HepG2 (cell line): ENCODE measurements at regions not wholly inside any gene's neighbourhood (a gene's known extent, or its start where the extent isn't known, plus 50 kb on each side); places are given as distances from the start of the nearest gene placed in this dataset.

Experiments used
- ATAC-seq: fragments of 200-7000 bp; cut with Tn5 transposase; 3 replicates; pipeline ENCODE4 v1.9.1; 2020; ENCODE audit warnings: mild to moderate bottlenecking, moderate library complexity
- BruUV-seq: library from RNA; stranded (reverse); fragments of 400-500 nt; replicated peaks from 2 replicates; lab custom pipeline; 2021; lab: Mats Ljungman, UMichigan
- CTCF ChIA-PET: fragments of 300-600 bp; formaldehyde crosslinking; extraction: SDS; loops from one replicate; lab custom pipeline; 2021; ENCODE audit warnings: low total read pairs, inconsistent platforms, low intra/inter-chr PET ratio; lab: Yijun Ruan, JAX
- POLR2A ChIA-PET: fragments of 350-600 bp; sonication (Branson Sonifier 250); formaldehyde crosslinking; loops from one replicate; lab custom pipeline; 2020; ENCODE audit warnings: antibody characterized with exemption, inconsistent platforms; lab: Yijun Ruan, JAX
- DNase-seq: peaks from one replicate; pipeline ENCODE4 v3.0.0-alpha.2; 2015; ENCODE audit warnings: low spot score
- FAIRE-seq: peaks from 3 replicates; lab custom pipeline; 2011; peaks lifted over from hg19 to GRCh38; lab: Jason Lieb, UNC
- H2AFZ ChIP-seq: one replicate; pipeline ENCODE4 v1.6.1; 2011; ENCODE audit warnings: low read length, inconsistent platforms
- H3K27ac ChIP-seq: fragments of 300-600 bp; 3 replicates; pipeline ENCODE4 v1.8.0; 2011; ENCODE audit warnings: mixed run types, mild to moderate bottlenecking, mixed read lengths, low read length, inconsistent platforms; ENCODE audit not compliant: insufficient read depth; ENCODE audit errors: extremely low read length
- H3K27me3 ChIP-seq, 2 experiments: fragments of 200-600 bp in 1 of 2; 2 replicates in 1 of 2; 3 replicates in 1 of 2; pipeline versions ENCODE4 v1.6.0 to v1.8.0; 2011; ENCODE audit warnings: low read length in 2 of 2, mild to moderate bottlenecking in 2 of 2, moderate library complexity in 2 of 2, inconsistent platforms in 1 of 2; ENCODE audit not compliant: insufficient read depth in 2 of 2, control insufficient read depth in 1 of 2
- H3K36me3 ChIP-seq, 2 experiments: fragments of 200-600 bp in 1 of 2; replicated peaks in 1 of 2; 2 replicates in 1 of 2; 3 replicates in 1 of 2; pipeline versions ENCODE4 v1.5.1 to v1.8.0; 2011; ENCODE audit warnings: low read length in 2 of 2, inconsistent platforms in 1 of 2; ENCODE audit not compliant: insufficient read depth in 2 of 2, control insufficient read depth in 1 of 2
- H3K4me1 ChIP-seq: 2 replicates; pipeline ENCODE4 v1.5.1; 2012; ENCODE audit warnings: low read length, inconsistent platforms; ENCODE audit not compliant: insufficient read depth
- H3K4me2 ChIP-seq: 2 replicates; pipeline ENCODE4 v1.6.0; 2011; ENCODE audit warnings: low read depth, low read length, inconsistent platforms
- H3K4me3 ChIP-seq, 3 experiments: fragments of 200-600 bp in 1 of 3; sonication (generic), shearing (Covaris generic) in 1 of 3; replicated peaks in 1 of 3; 2 replicates each; pipeline ENCODE4 v1.5.1; 2011 to 2016; ENCODE audit warnings: low read length in 3 of 3, inconsistent platforms in 2 of 3, low read depth in 2 of 3, mild to moderate bottlenecking in 2 of 3, control low read depth in 1 of 3, mixed read lengths in 1 of 3; ENCODE audit not compliant: insufficient read depth in 1 of 3
- H3K79me2 ChIP-seq: one replicate; pipeline ENCODE4 v1.6.1; 2011; ENCODE audit warnings: low read length, inconsistent platforms; ENCODE audit not compliant: insufficient read depth
- H3K9ac ChIP-seq: 2 replicates; pipeline ENCODE4 v1.6.0; 2011; ENCODE audit warnings: mild to moderate bottlenecking, low read depth, low read length, inconsistent platforms; ENCODE audit not compliant: insufficient read depth
- H3K9me3 ChIP-seq: 2 replicates; pipeline ENCODE4 v1.5.1; 2012; ENCODE audit warnings: mild to moderate bottlenecking, low read length
- H4K20me1 ChIP-seq: 2 replicates; pipeline ENCODE4 v1.6.0; 2011; ENCODE audit warnings: inconsistent platforms, mild to moderate bottlenecking, low read length, moderate library complexity; ENCODE audit not compliant: insufficient read depth
- KDM5B ChIP-seq: sonication (generic); formaldehyde crosslinking; IDR thresholded peaks from 2 replicates; pipeline ENCODE4 v1.4.0; 2020; ENCODE audit warnings: missing genetic modification reagents, mild to moderate bottlenecking, borderline replicate concordance
- NFYB ChIP-seq: sonication (generic); formaldehyde crosslinking; IDR thresholded peaks from 2 replicates; pipeline ENCODE4 v1.4.0; 2020; ENCODE audit warnings: missing genetic modification reagents
- NPAS2 ChIP-seq: sonication (generic); formaldehyde crosslinking; IDR thresholded peaks from 2 replicates; pipeline ENCODE4 v1.8.0; 2022; ENCODE audit warnings: mild to moderate bottlenecking, missing genetic modification reagents, borderline replicate concordance
- PBX2 ChIP-seq: IDR thresholded peaks from 2 replicates; pipeline ENCODE4 v1.6.1; 2016; ENCODE audit warnings: control low read depth
- RAD51 ChIP-seq: fragments of 450-650 bp; IDR thresholded peaks from 2 replicates; pipeline ENCODE4 v1.6.1; 2016; ENCODE audit warnings: borderline replicate concordance
- RFX1 ChIP-seq: fragments of 450-650 bp; IDR thresholded peaks from 2 replicates; pipeline ENCODE4 v1.6.1; 2017
- SMARCE1 ChIP-seq: fragments of 450-650 bp; IDR thresholded peaks from 2 replicates; pipeline ENCODE4 v1.6.1; 2017; ENCODE audit warnings: borderline replicate concordance
- ZMAT3 ChIP-seq: sonication (generic); formaldehyde crosslinking; conservative IDR thresholded peaks from 2 replicates; pipeline ENCODE4 v1.7.0; 2021; ENCODE audit warnings: missing genetic modification reagents
- ZNF224 ChIP-seq: sonication (generic); formaldehyde crosslinking; IDR thresholded peaks from 2 replicates; pipeline ENCODE4 v1.5.0; 2020; ENCODE audit warnings: mild to moderate bottlenecking, missing genetic modification reagents
- ZNF430 ChIP-seq: sonication (generic); formaldehyde crosslinking; IDR thresholded peaks from 2 replicates; pipeline ENCODE4 v1.9.0; 2021; ENCODE audit warnings: mild to moderate bottlenecking, missing genetic modification reagents
- ZNF713 ChIP-seq: sonication (generic); formaldehyde crosslinking; IDR thresholded peaks from 2 replicates; pipeline ENCODE4 v1.4.0; 2020; ENCODE audit warnings: mild to moderate bottlenecking, missing genetic modification reagents
- ZNF781 ChIP-seq: sonication (generic); formaldehyde crosslinking; IDR thresholded peaks from 2 replicates; pipeline ENCODE4 v1.5.1; 2020; ENCODE audit warnings: borderline replicate concordance, mild to moderate bottlenecking, missing genetic modification reagents; ENCODE audit errors: not compliant biosample characterization
- WGBS: methylation state at CpG from one replicate; pipeline ENCODE4 v1.1.6; 2017; ENCODE audit warnings: low lambda C conversion rate; 5-methylcytosine and 5-hydroxymethylcytosine counted together
- in situ Hi-C: cut with HindIII; loops from 2 replicates; pipeline ENCODE4 v1.10.0; 2017; ENCODE audit warnings: low pct_unique_long_range_greater_than_20kb; ENCODE audit not compliant: extremely low pct_ligation_motif_present
- intact Hi-C: fragments of 100-400 bp; cut with micrococcal nuclease; formaldehyde crosslinking; loops from one replicate; pipeline ENCODE4 v1.10.0; 2022; ENCODE audit not compliant: unreplicated experiment
- TF ChIP-seq, protein P1 (sequence below): fragments of 450-650 bp; IDR thresholded peaks from 2 replicates; pipeline ENCODE4 v1.6.1; 2016
- TF ChIP-seq, protein P2 (sequence below): sonication (generic); formaldehyde crosslinking; IDR thresholded peaks from 2 replicates; pipeline ENCODE4 v1.4.0; 2020; ENCODE audit warnings: missing genetic modification reagents

DNA sequence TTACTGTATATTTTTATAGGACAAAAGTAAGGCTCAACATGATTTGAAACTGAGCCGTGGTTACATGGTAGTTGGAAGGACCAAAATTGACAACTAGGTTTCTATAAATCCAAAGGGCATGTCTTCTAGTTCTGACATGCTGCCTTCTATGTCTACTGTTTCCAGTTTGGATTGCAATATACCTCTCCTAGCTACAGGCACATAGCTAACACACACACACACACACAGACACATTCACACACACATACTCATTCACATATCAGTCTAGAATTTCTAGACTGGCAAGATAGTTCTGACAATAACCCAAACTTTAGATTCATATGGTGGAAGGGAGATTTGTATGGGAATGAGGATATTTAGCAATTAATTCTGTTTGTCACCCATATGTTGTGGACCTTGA, 544.8 kb upstream of the CAMK1G start:
- Histone ChIP-seq H3K4me2 (no peak overlapping the region), H2AFZ (no peak overlapping the region), H3K9ac (no peak overlapping the region), H3K27me3 (no peaks in the 10 kb centered on the region), H3K4me1 (no peaks in the 10 kb centered on the region), H3K36me3 (no peaks in the 10 kb centered on the region), H3K27ac (no peak overlapping the region), H4K20me1 (no peaks in the 10 kb centered on the region), H3K4me3 (no peak overlapping the region), H3K9me3 (peaks cover 10% of the 10 kb centered on the region; the same call in 1 of the 2 replicates), H3K79me2 (no peaks in the 10 kb centered on the region)
- in situ Hi-C loops (no loop called here), intact Hi-C loops (no loop called here)
- no peak for ATAC-seq
- FAIRE-seq, result no peak
- 6% methylated on average over 1 of the region's 1 CpG for WGBS
- no TSS peak for BruUV-seq
- no peak for DNase-seq
- POLR2A ChIA-PET, result no interaction called here
- CTCF ChIA-PET, result no interaction called here
- TF ChIP-seq ZNF713, result no peak
- TF ChIP-seq ZNF781 (CRISPR knock-in tag), result no peak
- no peak for TF ChIP-seq ZMAT3 (CRISPR knock-in tag)
- TF ChIP-seq, protein P1, sequence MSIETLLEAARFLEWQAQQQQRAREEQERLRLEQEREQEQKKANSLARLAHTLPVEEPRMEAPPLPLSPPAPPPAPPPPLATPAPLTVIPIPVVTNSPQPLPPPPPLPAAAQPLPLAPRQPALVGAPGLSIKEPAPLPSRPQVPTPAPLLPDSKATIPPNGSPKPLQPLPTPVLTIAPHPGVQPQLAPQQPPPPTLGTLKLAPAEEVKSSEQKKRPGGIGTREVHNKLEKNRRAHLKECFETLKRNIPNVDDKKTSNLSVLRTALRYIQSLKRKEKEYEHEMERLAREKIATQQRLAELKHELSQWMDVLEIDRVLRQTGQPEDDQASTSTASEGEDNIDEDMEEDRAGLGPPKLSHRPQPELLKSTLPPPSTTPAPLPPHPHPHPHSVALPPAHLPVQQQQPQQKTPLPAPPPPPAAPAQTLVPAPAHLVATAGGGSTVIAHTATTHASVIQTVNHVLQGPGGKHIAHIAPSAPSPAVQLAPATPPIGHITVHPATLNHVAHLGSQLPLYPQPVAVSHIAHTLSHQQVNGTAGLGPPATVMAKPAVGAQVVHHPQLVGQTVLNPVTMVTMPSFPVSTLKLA, result no peak
- no peak for TF ChIP-seq ZNF224 (CRISPR knock-in tag)
- TF ChIP-seq NPAS2, result no peak
- no peak for TF ChIP-seq PBX2 (CRISPR knock-in tag)
- TF ChIP-seq NFYB (CRISPR knock-in tag), result no peak
- TF ChIP-seq KDM5B (CRISPR knock-in tag), result no peak
- TF ChIP-seq SMARCE1, result no peak
- TF ChIP-seq, protein P2, sequence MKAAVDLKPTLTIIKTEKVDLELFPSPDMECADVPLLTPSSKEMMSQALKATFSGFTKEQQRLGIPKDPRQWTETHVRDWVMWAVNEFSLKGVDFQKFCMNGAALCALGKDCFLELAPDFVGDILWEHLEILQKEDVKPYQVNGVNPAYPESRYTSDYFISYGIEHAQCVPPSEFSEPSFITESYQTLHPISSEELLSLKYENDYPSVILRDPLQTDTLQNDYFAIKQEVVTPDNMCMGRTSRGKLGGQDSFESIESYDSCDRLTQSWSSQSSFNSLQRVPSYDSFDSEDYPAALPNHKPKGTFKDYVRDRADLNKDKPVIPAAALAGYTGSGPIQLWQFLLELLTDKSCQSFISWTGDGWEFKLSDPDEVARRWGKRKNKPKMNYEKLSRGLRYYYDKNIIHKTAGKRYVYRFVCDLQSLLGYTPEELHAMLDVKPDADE, result no peak
- TF ChIP-seq ZNF430 (CRISPR knock-in tag), result no peak
- TF ChIP-seq RAD51, result no peak
- TF ChIP-seq RFX1, result no peak
